Esophagus muscularis mucosa (tissue), 3 donors: ENCODE measurements at regions not wholly inside any gene's neighbourhood (a gene's known extent, or its start where the extent isn't known, plus 50 kb on each side); places are given as distances from the start of the nearest gene placed in this dataset.
"Not testable (repeated sequence)": the region's sequence is repeated elsewhere in the genome, so short reads cannot be mapped to it uniquely, and the experiment has no call there.

Source experiments
- CTCF ChIP-seq, 3 experiments: fragments of 200-600 bp in 2 of 3; fragments of 450-650 bp in 1 of 3; sonication (generic) in 2 of 3; IDR thresholded peaks; one replicate each; pipeline ENCODE4 v1.5.1; 2017 to 2019; ENCODE audit warnings: antibody characterized with exemption in 3 of 3, mild to moderate bottlenecking in 2 of 3, moderate library complexity in 1 of 3
- POLR2A ChIP-seq: fragments of 450-650 bp; IDR thresholded peaks from one replicate; pipeline ENCODE4 v1.6.1; 2017; ENCODE audit warnings: antibody characterized with exemption, moderate library complexity, mild to moderate bottlenecking, low read depth

DNA sequence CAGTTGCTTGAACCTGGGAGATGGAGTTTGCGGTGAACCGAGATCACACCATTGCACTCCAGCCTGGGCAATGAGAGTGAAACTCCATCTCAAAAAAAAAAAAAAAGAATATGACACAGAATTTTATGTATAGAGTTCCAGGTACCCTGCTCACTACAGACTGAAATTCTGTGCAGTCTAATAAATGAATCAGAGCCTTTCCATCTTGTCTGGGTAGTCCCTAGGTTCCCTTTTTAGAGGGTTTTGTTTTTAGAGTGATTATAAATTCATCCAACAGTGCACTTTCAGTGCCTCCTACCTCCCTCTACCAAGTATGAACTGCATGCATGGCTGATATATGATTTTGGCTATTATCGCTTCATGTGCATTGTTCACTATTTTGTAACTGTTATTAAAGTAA, 107.9 kb upstream of the FBXO28 start:
- TF ChIP-seq POLR2A; CTCF (IDR thresholded peaks at IDR 0.05): not testable (repeated sequence)
